ENCODE measurements at regions not wholly inside any gene's neighbourhood (a gene's known extent, or its start where the extent isn't known, plus 50 kb on each side); places are given as distances from the start of the nearest gene placed in this dataset.
"Not testable (repeated sequence)": the region's sequence is repeated elsewhere in the genome, so short reads cannot be mapped to it uniquely, and the experiment has no call there.

DNA sequence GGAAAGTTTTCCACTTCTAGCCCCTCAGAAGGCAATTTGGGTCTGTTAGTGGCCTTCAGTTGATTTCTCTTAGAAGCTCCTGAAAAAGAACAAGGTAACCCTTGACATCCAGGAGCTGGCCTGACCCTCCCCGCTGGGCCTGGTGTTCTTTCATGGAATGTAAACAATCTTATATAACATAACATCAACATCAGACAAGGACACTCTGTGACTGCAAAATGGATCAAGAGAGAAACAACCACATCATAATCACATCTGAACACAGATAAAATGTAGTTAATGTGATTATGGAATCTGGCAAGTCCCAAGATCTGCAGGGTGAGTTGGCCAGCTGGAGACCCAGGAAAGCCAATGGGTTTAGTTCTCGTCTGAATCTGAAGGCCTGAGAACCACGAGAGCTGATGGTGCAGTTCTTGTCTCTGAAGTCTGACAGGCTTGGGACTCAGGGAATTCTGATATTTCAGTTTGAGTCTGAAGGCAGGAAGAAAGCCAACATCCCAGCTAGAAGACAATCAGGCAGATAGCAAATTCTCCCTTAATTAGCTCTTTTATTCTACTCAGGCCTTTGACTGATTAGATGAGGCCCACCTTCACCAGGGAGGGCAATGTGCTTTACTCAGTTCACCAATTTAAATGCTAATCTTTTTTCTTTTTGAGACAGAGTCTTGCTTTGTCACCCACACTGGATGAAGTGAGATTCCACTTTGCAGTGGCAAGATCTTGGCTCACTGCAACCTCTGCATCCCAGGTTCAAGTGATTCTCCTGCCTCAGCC is 91.4 kb upstream of the NAMPT start:
- DNase-seq (ENCODE audit: low spot score): no peak

DNA sequence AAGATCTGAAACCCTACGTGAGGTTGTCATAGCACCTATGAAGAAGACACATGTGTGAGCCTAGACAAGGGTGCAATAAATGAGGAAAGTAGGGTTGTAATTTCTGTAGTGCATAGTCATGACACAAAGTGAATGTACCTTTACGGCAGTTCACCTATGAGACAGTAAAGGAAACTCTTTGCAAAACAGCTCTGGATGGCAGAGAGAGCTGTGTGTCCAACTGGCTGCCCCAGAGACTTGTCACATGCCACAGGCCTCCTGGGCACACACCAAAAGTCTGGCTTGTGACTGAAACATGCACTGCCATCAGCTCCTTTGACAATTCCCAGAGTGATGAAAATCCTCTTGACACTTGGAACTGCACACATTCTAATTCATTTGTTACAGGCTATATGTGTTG is 90.7 kb upstream of the NAMPT start:
- no peak for DNase-seq (ENCODE audit: low spot score)

DNA sequence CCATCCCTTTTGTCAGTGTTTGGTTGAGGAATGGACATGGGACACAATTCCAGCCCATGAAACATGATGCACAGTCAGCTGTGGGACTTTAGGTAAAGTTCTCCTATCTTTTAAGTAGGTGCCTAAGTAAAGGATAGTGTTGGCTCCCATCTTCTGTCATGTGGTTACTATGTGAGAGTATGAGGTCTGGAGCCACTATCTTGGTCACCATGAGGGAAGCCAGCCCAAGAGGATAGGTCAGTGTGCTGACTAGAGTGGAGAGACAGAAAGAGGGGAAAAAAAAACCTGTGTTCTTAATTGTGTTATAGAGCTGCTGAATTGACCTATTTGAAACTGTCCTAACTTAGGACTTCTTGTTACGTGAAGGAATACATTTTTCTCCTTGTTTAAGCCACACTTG is 89.7 kb upstream of the NAMPT start:
- DNase-seq (ENCODE audit: low spot score): no peak

DNA sequence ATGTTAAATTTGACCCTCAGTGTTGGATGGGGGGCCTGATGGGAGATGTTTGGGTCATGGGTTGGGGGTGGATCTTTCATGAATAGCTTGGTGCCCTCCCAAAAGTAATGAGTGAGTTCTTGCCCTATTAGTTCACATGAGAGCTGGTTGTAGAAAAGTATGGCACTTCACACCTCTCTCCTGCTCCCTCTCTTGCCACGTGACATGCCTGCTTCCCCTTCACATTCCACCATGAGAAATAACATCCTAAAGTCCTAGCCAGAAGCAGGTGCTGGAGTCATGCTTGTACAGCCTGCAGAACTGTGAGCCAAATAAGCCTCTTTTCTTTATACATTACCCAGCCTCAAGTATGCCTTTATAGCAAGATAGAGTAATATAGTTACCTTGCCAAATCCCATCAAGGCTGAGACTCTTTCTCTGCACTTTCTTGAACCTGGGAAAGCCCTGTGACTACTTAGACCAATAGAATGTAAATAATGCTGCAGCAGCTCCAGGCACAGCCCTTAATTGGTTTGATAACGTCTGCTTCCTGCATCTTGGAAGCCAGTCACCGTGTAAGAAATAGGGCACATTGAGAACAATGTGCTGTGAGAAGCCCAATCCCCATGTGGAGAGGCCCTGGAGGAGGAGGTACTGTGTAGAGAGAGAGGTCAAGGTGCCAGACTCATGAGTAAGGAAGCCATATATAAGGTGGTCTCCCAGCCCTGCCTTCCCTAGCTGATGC is 88.0 kb upstream of the NAMPT start:
- no peak for DNase-seq (ENCODE audit: low spot score)

DNA sequence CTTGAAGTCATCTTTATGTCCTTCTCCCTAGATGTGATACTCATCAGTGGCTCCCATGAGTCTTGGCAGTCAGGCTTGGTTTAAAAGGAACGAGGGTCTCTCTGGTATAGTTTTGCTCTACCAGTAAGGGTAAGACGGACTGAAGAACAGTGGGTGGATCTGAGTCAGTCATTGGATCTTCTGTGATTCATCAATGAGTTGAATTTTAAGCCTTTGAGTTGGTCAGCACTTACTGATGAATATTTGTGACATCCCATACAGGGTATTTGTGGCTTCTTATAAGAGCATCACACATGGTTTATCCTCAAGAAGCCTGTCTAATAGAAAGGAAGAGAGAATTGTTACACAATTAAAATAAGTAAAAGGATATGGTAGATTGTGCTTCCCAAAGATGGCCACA is 87.3 kb upstream of the NAMPT start:
- no peak for DNase-seq (ENCODE audit: low spot score)

DNA sequence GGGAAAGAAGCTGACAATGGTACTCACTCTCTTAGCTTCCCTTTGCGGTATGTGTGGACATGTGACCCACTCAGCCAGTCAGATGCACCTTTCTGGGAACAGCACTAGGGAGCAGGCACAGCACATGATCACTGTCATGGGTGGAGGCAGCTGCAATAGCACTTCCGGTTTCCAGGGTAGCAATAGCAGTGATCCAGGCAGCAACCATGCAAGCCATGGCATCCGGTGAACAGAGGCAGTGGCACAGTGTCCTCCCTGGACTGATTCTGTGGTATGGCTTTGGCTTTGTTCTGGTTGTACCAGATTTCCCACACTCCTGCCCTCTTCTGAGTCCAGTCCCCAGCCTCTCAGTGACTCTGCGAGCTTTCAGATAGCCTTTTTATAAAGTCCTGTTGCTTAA is 86.8 kb upstream of the NAMPT start:
- DNase-seq (ENCODE audit: low spot score): no peak

DNA sequence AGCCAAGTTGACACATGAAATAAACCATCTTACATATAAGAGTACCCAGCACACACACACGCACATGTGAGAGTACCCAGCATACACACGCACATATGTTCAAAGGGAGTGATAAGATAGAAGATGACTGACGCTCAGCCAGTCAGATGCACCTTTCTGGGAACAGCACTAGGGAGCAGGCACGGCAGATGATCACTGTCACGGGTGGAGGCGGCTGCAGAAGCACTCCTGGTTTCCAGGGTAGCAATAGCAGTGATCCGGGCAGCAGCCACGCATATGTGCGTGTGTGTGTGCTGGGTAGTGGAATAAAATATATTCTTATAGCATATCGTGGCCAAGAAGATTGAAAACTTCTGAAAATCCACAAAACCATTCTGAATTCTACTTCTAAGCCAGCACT is 85.8 kb upstream of the NAMPT start:
- DNase-seq (ENCODE audit: low spot score): no peak

DNA sequence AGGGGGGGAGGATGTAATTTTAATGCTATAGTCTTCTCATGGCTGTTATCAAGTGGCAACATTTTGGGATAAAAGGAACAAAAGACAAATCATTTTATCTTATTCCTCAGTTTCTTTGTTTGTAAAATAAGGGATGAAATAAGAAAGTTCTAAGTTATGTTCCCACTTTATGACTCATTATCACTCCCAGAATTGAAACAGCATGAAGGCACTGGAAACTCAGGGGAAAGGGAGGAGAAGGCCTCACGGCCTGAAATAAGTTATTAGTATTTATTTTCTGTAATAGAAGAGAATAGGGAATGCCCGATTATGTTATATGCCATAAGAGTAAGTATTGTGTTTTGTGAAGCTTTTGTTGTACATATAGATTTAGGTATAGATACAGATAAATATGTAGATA is 85.0 kb upstream of the NAMPT start:
- no peak for DNase-seq (ENCODE audit: low spot score)

DNA sequence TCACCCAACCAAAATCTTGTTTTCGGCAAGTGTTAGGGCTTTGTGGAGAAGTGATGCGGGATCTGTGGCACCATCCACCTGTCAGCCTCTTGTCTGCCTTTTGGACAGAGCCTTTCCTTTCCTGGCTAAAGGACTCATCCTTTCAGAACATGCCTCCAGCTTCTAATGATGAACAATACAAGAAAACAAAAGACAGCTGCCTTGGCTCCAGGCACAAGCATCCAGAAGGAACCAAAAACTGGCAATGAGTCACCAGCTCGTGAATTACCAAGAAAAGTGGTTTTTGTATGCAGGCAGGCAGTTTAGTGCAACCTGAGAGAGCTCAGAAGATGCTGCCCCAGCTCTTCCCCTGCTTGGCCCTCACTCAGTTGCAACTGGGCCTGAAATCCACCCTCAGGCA is 84.6 kb upstream of the NAMPT start:
- no peak for DNase-seq (ENCODE audit: low spot score)

DNA sequence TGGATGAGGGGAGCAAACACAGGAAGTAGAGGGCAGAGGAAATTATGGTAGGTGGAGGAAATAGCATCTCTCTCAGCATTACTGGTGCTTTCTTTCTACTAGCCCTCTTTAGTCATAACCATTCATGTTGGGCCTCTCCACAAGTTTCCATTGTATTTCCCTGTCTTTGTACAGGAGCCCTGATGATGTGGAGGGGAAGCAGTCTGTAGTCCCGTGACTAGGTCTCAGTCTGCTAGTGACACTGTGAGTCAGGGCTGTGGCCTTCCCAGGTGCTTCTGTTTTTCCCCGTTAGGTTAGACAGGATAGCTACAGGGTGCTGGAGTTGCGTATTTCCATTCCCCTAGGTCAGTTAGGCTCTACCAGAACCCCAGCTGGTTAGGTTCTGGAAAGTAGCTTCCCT is 82.9 kb upstream of the NAMPT start:
- DNase-seq (ENCODE audit: low spot score): no peak

DNA sequence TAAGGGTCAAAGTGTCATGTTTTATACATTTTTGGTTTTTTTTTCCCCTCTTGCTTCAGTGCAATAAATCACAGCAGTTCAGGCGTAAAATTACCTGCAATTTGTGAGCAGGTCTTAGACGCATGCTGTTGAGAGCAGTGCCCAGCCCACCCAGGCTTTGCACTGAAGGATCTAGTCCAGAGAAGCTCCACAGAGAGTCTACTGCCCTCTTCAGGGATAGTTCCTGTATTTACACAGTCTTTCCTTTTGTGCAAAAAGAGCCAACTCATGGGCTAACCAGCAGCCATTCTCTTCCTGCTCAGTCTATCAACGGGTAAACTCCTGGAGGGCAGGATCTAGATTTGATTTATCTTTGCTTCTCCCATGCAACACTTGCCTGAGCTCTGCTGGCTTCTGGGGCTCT is 82.2 kb upstream of the NAMPT start:
- DNase-seq (ENCODE audit: low spot score): peak; percentile 23

DNA sequence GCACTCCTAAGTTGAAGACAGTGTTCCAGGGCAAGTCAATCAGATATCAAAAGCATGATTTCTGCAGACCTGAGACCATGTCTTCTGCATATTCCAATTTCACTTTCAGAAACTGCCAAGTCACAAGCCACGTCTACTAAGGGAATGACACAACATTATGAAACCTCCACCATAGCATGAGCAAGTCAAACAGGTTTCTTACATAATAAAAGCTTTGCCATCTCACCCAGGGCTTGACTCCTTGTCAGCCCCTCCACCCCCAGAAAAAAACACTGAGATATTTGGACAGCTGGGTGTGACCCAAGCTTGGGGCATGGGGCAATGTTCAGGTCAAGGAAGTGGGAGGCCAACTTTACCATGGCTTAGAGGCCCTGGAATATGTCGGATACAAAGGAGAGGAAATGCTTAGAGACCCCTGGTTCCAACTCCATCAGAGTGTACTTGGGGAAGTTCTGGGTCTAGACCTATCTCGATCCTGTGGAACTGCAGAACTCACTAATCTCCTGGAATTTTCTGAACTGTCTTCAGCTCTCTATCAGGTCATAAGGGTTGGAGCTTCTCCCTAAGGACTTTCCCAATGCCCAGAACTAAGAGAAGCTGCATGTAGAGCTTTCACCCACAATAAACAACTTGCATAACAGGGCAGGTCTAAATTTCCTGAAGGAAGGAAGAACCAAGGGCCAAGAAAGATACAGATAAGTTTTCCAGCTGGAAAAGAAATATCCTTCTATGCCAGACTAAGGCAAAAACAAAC is 80.6 kb upstream of the NAMPT start:
- DNase-seq (ENCODE audit: low spot score): no peak

DNA sequence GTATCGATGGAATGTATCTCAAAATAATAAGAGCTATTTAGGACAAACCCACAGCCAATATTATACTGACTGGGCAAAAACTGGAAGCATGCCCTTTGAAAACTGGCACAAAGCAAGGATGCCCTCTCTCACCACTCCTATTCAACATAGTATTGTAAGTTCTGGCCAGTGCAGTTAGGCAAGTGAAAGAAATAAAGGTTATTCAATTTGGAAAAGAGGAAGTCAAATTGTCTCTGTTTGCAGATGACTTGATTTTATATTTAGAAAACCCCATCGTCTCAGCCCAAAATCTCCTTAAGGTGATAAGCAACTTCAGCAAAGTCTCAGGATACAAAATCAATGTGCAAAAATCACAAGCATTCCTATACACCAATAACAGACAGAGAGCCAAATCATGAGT is 77.7 kb upstream of the NAMPT start:
- DNase-seq (ENCODE audit: low spot score): not testable (repeated sequence)

DNA sequence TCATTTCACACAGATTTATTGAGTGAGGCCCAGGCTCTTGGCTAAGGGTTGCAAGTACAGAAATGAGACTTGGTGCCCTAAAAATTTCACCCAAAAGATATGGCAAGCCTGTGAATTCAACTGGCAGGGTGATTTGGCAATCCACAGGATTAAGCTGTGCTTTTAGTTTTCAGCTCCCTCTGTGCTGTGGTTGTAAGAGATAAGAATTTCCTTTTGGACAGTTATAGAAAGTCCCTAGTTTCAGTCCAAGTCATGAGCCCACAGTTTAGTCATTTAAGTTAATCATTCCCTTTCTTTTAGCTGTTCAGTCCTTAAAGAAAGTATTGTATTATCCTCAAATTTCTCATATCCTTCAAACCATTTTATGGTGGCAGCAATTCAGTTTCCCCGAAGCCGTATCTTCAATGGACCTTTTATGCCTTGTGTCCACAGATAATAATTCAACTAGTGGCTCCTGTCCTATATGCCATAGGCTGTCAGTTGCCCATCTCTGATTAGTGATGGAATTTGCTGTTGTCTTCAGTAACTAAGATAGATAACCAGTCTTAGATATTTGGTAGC is 73.4 kb upstream of the NAMPT start:
- no peak for DNase-seq (ENCODE audit: low spot score)

DNA sequence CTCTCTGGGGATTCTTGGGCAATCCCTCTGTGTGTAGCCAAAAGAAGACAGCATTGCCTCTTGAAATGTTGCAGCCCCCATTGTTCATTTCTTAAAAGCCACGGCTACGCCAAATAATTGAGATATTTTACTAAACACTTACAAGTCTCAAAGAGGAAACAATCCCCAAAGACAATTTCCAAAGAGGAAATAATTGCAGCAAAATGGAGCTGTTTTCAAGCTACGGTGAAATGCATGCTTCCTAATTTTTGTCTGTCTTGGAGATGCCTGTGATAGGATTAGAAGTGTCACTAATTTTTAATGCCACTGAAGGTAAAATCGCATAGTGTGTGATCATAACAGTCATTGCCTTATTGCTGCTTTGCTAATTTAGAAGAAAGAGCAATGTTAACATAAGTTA is 72.9 kb upstream of the NAMPT start:
- DNase-seq (ENCODE audit: low spot score): no peak

DNA sequence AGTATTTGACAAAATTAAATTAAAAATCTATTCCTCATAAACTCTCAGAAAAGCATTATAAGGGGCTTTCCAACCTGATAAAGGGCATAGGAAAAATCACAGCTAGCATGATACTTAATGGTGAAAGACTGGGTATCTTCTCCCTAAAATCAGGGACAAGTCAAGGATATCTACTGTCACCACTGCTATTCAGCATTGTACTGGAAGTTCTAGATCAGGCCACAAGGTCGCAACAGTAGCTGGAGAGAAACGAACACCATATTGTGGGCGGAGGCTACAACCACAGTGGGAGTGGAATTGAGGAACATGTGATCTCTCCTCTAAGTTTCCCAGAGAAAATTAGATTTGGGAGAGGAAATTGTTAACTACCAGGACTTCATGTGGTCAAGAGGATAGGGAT is 70.0 kb upstream of the NAMPT start:
- no peak for DNase-seq (ENCODE audit: low spot score)

DNA sequence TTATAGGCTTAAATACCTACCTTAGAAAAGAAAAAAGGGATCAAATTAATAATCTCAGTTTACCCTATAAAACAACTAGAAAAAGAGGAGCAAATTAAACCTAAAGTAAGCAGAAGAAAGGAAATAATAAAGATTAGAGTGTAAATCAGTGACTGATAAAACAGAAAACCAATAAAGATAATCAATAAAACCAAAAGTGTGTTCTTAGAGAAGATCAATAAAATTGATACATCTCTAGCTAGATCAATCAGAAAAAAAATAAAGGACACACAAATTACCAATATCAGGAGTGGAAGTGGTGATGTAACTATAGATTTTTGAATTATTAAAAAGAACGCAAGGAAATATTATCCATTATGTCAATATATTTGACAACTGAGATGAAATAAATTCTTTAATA is 69.2 kb upstream of the NAMPT start:
- DNase-seq (ENCODE audit: low spot score): no peak

DNA sequence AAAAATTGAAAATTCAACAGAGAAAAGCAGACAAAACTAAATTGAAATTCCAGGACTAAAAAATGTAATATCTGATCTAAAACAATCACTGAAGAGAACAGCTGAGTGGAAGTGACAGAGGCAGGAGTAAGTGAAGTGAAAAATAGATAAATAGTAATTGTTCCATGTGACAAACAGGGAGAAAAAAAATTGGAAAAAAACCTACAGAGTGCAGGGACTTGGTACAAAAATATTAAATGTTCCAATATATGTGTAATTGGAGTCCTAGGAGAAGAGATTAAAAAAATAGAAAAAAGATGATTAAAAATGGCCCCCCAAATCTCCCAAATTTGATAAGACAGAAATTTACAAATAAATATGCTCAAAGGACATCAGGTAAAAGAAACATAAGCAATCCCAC is 63.4 kb upstream of the NAMPT start:
- no peak for DNase-seq (ENCODE audit: low spot score)

DNA sequence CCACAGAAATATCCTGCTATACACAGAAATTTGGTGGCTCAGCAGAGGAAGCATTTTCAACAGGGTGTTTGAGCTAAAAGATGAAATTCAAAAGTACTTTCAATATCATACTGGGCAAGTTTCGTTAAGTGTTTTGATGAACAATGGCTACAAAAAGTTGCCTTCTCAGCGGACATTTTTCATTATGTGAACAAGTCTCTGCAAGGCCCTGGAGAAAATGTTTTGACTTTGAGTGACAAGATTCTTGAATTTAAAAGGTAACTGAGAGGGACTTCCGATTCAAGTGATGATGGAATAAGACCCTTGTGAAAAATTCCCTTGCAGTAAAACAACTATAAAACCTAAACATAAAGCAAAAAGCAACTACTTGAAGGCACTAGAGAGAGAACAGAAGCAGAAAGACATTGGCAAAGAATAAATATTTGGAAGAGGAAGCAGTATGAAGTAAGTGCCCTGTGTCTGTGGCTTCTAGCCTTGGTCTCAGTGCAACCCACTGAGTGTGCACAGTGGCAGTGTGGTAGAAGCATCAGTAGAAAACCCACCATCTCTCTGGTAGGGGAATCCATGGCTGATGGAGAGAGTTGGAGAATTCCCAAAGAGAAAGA is 62.5 kb upstream of the NAMPT start:
- DNase-seq (ENCODE audit: low spot score): no peak

DNA sequence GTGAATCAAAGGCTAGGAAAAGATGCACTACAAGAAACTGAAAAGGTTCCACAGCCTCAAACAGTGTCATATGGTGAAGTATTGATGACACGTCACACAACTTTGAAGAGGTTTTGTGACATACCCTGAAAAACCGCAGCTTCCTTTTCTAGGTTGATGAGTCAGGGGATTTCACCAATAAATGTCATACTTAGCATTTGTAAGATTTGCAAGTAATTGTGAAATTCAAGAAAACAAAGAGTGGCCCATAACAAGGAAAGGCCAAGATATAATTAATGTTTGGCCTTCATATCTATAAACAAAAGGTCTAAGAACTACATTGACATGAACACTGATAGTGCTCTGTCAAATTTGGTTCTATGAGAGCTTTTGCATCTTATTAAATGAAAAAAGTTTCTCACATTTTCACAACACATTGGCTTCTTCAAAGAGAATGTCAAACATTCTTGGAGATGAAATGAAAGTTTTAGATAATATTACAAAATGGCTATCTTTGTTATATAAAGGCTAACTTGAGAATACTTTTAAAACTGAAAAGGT is 62.0 kb upstream of the NAMPT start:
- DNase-seq (ENCODE audit: low spot score): no peak

DNA sequence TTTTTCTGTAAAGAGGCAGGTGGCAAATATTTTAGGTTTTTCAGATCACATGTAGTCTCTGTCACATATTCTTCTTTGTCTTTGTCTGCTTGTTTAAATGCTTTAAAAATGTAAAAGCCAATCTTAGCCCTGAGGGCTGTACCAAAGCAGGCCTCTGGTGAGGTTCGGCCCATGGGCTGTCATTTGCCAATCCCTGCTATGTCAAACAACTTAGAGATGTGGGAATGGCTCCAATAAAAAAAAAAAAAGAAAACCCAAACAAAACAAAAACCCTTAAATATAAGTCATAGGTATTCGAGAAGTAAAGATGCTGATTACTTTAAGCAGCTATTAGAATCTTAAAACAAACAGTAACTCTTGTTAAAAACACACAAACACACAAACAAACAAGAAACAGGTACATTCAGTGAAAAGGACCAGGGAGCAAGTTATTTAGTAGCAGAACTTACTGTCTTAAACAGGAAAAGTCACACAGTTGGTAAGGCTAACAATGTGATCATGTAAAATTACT is 61.4 kb upstream of the NAMPT start:
- DNase-seq (ENCODE audit: low spot score): no peak

Data from HuH-7 (cell line).